ENCODE measurements at regions not wholly inside any gene's neighbourhood (a gene's known extent, or its start where the extent isn't known, plus 50 kb on each side); places are given as distances from the start of the nearest gene placed in this dataset.

DNA sequence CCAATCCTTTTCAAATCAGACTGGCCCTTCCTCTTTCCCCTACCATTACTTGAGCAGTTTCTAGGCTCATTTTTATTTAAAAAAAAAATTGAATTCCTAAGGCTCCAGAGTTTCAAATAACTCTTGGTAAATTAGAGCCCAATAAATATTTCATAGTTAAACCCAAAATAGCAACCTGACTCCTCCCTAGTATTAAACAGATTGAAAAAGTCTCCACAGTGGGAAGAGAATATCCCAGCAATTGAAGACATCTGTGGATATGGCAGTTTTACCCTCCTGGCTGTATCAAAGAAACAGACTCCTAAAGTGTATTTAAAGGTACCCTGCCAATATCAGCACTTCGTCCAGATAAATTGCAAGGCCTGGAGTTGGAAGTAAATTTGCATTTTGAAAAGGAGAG lies 52.7 kb upstream of the GDNF start:
- 44 to 58% (median 54%) methylated on average over 1 of the region's 1 CpG for WGBS, 4 donors
- DNase-seq, result no peak
- H3K27ac ChIP-seq, result no peak overlapping the region
- intact Hi-C loops (cut with DNase I), result no loop called here
- no peaks in the 10 kb centered on the region for H3K27me3 ChIP-seq
- TF ChIP-seq, protein P1, sequence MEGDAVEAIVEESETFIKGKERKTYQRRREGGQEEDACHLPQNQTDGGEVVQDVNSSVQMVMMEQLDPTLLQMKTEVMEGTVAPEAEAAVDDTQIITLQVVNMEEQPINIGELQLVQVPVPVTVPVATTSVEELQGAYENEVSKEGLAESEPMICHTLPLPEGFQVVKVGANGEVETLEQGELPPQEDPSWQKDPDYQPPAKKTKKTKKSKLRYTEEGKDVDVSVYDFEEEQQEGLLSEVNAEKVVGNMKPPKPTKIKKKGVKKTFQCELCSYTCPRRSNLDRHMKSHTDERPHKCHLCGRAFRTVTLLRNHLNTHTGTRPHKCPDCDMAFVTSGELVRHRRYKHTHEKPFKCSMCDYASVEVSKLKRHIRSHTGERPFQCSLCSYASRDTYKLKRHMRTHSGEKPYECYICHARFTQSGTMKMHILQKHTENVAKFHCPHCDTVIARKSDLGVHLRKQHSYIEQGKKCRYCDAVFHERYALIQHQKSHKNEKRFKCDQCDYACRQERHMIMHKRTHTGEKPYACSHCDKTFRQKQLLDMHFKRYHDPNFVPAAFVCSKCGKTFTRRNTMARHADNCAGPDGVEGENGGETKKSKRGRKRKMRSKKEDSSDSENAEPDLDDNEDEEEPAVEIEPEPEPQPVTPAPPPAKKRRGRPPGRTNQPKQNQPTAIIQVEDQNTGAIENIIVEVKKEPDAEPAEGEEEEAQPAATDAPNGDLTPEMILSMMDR (IDR thresholded peaks at IDR 0.05), result no peak
- no peak for TF ChIP-seq POLR2A (IDR thresholded peaks at IDR 0.05)
- H3K4me3 ChIP-seq, result no peak overlapping the region
- no peaks in the 10 kb centered on the region for H3K4me1 ChIP-seq (replicated peaks in 1 of 2)
- H3K36me3 ChIP-seq (replicated peaks in 1 of 2), result no peaks in the 10 kb centered on the region
- no peaks in the 10 kb centered on the region for H3K9me3 ChIP-seq (replicated peaks in 1 of 3)

GRCh38 chr5:37891832-37892231 lies 52.0 kb upstream of the GDNF start:
- Histone ChIP-seq H3K27ac (no peak overlapping the region), H3K9me3 (replicated peaks in 1 of 3) (no peaks in the 10 kb centered on the region), H3K4me3 (no peak overlapping the region), H3K36me3 (replicated peaks in 1 of 2) (no peaks in the 10 kb centered on the region), H3K27me3 (no peaks in the 10 kb centered on the region), H3K4me1 (replicated peaks in 1 of 2) (no peaks in the 10 kb centered on the region)
- 85 to 93% (median 88%) methylated on average over 1 of the region's 1 CpG for WGBS, 4 donors
- TF ChIP-seq, protein P1 (IDR thresholded peaks at IDR 0.05), result no peak
- TF ChIP-seq POLR2A (IDR thresholded peaks at IDR 0.05), result no peak
- DNase-seq, result no peak
- intact Hi-C loops (cut with DNase I), result no loop called here

DNA sequence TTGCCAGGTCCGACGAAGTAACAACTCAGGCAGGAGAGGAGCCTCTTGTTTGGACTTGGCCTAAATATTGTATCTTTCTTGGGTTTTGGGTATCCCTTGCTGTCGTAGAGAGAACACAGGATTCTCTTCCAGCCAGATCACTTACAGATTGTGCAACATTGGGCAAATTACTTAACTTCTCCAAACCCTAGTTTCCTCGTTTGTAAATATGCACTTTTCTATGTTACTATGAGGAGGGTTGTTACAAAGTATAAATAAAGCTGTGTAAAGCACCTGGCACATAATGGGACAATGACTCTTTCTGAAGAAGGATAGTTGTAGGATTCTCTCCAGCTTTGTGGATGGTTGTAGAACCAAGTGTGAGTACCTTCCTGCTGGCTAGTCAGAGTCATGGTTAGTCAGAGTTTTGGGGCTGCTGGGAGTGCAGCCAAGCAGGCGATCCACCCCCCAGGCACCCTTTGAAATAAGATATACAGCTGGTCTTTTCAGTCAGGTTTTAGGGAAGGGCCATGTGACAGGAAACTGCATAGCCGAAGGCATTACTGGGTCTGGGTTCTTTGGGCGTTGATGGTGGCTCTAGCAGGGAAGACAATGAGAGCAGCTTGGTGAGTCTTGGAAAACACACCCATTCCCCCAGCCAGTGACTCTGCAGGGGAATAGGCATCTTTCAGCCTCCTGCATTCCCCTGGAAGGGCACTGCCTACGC lies 49.9 kb upstream of the GDNF start:
- H3K4me1 ChIP-seq (replicated peaks in 1 of 2), result no peaks in the 10 kb centered on the region

More for the DNA sequence above, 49.9 kb upstream of the GDNF start:
- no peak overlapping the region for H3K4me3 ChIP-seq
- no peak for TF ChIP-seq POLR2A (IDR thresholded peaks at IDR 0.05)
- TF ChIP-seq, protein P1 (IDR thresholded peaks at IDR 0.05), result no peak
- DNase-seq, result no peak
- 64 to 80% (median 75%) methylated on average over 6 to 8 of the region's 8 CpGs for WGBS, 4 donors
- no peaks in the 10 kb centered on the region for H3K27me3 ChIP-seq
- intact Hi-C loops (cut with DNase I), result no loop called here
- no peak overlapping the region for H3K27ac ChIP-seq
- H3K36me3 ChIP-seq (replicated peaks in 1 of 2), result no peaks in the 10 kb centered on the region
- no peaks in the 10 kb centered on the region for H3K9me3 ChIP-seq (replicated peaks in 1 of 3)

Small RNAs in the stretch of these regions (small RNA-seq; reads per million reads assigned to genes)
- 0 reads per million in 2 donors for gene LINC02110

Measured in adrenal gland (tissue), 9 donors.